AG20443 (cell line): ENCODE measurements at regions not wholly inside any gene's neighbourhood (a gene's known extent, or its start where the extent isn't known, plus 50 kb on each side); places are given as distances from the start of the nearest gene placed in this dataset.
"Not testable (repeated sequence)": the region's sequence is repeated elsewhere in the genome, so short reads cannot be mapped to it uniquely, and the experiment has no call there.

Experiments
- DNase-seq: peaks from one replicate; pipeline ENCODE4 v3.0.0; 2012; ENCODE audit warnings: low spot score, mixed read lengths

DNA sequence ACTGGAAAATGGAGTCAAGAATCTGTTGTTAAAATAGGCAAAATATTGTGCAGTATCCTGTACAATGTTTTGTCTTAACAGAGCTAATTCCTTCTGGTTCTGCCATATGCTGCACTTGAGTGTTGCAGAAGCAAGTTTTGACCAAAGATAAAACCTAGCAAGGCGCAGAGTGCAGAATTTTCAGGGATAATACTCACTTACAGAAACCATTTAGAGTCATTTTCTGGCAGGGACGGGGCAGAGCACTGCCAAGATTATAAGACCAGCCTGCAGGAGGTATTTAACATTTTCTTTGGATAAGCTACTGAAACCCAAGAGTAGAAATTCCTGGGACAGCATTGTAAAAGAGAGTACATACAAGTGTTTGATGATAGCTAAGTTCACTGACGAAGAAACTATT, 159.5 kb upstream of the EDNRB start:
- no peak for DNase-seq

DNA sequence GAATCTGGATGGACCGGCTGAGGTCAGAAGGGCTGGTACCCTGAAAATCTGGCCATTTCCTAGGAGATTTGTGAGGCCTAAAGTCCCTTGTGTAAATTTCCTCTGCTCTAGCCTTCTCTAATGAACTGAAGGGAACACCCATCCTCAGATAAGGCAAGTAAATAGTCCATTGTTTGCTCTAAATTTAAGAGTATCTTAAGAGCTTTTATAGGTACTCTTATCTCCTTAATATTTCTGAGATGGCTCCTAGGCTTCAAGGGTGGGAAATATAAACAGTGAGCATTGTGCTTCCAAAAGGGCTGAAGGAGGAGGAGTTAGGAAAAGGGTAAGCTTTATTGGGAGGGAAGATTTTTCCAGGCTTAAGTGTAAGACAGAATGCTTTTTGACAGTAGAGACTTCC, 148.7 kb upstream of the EDNRB start:
- DNase-seq = no peak

DNA sequence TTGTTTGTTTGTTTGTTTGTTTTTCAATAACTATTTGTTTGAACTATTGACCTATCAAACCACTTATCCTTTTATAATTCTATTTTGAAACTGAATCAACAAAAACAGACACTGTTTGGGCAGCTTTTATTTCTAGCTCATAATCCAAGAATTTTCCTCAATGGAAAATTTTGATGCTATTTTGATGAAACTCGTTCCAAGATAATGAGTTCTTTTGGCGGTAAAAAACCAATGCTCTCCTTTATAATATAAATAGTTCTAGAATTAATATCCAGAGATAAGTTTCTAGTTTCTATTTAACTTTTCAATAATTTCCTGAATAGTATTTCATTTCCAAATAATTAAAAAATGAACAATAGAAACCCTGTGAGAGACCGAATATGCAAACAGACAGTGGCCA, 146.5 kb upstream of the EDNRB start:
- DNase-seq = no peak

DNA sequence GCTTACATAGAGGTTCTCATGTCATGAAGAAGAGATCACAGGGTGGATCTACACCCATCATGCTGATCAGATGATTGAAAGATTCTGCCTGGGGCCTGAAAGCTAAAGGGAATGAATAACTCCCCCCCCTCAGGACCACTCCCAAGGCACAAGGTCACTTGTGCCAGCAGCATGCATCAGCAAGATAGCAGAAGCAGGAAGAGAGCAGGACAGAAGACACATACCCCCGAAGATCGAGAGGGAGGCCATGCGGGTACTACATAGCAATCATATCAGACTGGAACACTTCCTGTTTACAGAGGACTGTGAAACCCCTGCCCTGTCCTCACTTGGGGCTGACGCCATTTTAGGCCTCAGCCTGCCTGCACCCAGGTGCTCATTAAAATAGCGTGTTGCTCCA, 143.2 kb upstream of the EDNRB start:
- DNase-seq = no peak

DNA sequence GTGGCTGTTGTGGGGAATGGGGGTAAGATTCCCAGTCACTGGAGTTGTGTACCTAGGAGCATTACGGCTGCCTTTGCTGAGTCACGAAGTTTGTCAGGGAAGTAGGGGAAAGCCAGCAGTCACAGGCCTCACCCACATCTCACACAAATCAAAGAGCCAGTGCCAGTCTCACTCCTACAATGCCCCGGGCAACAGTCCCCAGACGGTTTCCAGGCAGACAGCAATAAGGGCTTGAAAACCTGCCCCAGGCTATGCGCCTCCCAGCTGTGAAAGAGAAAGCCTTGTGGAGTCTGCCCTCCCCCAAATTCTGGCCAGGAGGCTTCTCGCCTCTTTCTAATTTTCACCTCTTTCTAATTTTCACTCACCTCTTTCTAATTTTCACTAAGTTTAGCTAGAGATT, 142.3 kb upstream of the EDNRB start:
- DNase-seq = no peak

DNA sequence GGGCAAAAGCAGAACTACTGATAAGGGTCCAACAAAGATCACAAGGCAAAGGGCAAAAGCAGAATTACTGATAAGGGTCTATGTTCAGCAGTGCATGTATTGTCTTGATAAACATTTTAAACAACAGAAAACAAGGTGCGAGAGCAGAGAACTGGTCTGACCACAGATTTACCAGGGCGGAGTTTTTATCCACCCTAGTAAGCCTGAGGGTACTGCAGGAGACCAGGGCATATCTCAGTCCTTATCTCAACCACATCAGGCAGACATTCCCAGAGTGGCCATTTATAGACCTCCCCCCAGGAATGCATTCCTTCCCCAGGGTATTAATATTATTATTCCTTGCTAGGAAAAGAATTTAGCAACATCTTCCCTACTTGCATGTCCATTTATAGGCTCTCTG, 138.2 kb upstream of the EDNRB start:
- DNase-seq = not testable (repeated sequence)

DNA sequence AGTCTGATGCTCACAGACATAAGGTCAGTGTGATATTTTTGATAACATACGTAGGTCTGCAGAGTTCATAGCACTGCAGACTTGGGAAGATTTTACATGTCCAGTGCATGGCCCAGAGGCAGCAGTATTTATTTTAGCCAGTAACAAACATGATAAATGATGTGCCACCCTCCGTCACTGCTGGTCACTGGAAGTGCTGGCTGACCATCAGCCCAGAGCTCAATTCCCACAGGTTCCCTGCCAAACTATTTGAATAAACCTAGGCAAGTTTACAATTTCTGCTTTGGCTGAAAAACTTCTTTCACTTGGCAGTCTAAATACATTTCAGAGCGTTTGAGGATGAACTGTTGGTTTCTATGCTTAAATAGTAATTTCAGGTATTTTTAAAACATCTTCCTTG, 135.5 kb upstream of the EDNRB start:
- no peak for DNase-seq

DNA sequence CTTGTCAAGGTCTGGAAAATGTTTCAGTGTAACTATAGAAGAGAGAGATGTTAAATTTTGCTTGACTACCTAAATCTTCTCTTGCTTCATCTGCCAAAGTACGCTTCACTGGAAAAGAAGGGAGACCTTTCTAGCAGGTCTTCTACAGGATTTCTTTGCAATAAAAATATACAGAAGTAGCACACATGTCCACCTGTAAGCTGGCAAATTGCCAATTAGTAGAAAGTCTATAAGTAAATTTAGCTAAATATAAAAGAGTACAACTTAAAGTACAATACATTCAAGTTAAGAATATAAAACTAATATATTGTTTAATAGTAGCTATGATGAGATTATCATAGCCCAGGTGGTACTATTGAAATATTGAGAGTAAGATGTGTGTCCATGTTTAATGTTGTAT, 128.5 kb upstream of the EDNRB start:
- DNase-seq = no peak

DNA sequence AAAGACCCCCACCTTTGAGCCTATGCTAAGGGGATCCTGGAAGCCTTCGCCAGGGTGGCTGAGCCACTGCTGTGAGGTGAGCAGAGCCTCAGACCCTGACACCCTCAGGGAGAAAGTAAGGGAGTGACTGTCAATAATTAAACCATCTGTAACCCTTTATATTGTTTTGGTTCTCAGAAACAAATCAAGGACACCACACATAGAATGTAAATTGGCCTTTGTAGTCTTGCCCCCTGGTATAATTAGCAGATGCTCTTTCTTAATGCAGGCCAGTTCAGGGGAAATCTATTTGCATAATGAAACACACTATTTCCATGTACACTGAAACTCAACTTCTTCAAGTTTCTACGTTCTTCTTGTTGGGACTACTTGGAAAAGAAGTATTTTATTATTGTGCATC, 127.7 kb upstream of the EDNRB start:
- DNase-seq = no peak

DNA sequence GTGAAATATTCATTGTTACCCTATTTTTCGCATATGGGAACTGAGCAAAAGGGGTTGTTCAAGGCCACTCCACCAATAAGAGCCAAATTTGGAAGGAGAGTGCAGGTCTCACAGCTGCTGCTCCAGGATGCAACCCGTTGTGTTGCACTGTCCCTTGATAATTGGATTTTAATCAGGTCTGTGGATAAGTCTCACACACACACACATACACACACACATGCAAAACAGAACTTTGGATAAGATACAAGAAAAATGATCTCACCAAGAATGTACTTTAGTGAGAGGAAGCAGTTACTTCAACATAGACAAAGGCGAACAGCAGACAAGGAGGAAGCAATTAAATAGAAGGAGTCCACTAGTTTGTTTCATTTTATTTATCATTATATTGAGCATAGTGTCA, 127.3 kb upstream of the EDNRB start:
- no peak for DNase-seq

DNA sequence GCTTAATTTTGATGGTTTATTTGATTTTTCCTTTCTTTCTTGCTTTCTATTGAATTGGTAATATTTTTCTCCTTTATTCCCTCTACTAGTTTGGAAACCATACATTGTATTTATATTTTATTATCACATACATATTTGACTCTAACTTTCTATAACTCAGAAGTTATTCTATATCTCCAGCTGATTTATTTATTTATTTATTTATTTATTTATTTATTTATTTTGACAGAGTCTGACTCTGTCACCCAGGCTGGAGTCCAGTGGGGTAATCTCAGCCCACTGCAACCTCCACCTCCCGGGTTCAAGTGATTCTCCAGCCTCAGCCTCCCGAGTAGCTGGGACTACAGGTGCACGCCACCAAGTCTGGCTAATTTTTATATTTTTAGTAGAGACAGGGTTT, 122.7 kb upstream of the EDNRB start:
- not testable (repeated sequence) for DNase-seq

DNA sequence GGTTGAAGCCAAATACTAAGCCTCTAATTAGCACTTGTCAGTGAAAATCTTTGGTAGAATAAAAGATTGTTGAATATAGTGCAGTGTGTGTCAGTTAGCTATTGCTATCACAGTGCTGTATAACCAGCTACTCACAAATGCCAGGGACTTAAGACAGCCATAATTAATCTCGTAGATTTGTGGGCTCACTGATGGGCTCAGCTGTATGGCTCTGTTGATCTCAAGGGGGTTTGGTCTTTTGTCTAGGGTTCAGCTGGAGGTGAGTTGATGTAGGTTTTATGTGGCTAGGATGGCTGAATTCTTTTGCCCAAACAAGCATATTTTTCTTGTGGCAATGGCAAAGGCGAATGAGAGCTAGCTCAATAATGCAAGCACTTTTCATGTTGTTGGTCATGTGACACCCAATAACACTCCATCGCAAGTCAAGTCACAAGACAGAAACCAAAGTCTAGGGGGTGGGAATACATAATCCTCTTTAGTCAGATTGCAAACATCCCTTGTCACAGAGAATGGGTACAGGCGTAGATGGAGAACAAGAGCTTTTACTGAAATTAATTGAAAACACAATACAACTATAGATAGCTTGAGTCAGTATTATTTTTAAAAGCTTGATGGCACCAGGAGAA, 121.7 kb upstream of the EDNRB start:
- DNase-seq = no peak

DNA sequence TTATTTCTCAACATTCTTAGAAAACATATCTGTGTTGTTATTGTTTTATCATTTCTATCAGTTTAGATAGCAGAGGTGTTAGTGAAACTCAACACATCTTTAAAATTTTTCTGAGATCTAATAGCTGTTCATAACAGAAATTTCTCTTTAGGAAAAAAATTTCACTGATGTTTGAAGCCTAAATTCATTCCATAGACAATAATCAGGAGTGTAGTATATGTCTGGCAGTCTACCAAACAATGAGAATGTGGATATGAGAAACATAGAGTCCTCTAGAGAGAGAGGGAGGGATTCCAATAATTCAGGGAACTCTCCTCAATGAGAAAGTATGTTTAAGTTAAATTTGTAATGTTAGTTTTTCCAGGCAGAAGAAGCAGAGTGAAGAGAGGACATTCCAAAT, 118.2 kb upstream of the EDNRB start:
- DNase-seq = no peak

DNA sequence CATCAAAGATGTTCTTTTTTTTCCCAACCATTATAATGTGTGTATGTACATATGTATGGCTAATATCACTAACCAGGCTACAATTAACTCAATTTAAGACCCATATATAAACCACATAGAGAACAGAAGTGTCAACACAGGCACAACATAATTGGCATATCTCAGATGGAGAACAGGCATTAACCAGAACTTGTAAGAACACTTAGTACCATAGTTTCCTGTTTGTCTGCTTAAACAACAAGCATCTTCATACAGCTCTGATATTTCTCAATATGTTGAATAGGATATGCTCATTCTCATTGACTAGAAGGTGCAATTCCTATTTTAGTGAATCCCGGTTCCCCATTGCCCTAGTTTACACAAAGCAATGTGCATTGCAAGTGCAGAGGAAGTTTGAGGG, 116.9 kb upstream of the EDNRB start:
- DNase-seq = no peak

DNA sequence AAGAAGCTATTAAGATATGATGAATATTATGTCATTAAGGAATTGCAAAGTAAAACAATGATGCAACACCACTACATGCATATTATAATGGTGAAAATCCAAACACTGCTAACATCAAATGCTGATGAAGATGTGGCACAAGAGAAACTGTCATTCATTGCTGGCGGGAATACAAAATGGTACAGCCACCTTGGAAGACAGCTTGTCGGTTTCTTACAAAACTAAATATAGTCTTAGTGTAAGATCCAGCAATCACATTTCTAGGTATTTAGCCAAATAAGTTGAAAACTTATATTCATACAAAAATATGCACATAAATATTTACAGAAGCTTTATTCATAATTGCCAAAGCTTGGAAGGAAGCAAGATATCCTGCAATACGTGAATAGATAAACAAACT, 114.9 kb upstream of the EDNRB start:
- DNase-seq = no peak

DNA sequence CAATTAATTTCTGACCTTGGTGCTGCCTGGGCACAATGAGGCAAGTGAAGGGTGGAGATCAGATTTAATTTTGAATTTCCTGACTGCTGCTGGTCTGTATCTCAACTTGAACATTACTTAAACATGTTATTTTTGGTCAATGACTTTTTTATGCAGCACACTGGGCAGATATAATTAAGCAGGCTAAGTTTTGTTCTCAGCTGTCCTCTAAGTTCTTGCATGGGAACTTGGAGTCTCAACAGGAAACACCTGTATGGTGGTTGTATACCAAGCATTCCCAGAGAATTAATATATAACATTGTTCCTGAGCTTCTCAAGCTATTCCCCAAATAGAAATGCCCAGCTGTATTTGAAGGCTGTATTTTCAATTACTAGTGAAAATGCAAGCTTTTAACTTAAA, 113.5 kb upstream of the EDNRB start:
- no peak for DNase-seq

DNA sequence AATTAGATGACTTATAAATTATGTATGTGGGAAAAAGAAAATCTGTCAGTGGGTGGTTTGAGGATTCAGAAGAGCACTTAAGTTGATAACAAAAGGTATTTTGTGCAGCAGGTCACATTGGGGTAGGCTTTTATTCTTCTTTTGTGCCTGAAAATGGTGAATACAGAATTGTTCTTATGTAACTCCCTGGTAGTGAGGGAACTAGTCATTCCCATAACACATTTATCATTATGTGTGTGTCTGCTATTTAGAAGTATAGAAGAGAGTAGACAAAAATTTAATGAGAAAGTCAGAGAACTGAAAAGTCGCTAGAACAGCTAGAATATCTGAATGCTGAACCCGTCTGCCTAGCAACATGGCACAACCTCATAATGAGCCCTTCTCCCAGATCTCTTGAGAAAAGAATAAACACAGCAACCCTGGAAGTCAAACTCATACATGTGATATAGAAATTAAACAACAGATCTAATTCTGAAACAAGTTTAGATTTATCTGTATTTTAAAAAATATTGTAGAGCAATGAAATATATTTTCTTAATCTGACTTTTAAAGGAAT, 111.8 kb upstream of the EDNRB start:
- DNase-seq = no peak

DNA sequence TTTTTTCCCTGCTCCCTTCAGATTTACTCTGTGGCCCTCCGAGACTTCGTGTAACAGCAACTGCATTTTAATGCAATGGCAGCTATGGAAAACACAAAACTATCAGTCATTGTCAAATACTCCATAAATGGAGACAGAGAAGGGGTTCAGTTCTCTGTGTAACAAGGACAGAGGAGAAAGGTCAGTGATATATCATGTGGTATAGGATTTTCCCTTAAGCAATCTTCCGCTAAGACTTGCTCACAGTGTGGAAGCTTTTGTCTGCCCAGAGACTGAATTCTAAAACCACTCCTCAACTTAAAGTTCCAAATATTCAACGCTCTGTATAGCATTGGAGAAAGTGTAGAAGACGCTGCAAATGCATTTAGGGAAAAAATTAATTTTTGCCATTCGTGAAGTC, 111.3 kb upstream of the EDNRB start:
- no peak for DNase-seq

DNA sequence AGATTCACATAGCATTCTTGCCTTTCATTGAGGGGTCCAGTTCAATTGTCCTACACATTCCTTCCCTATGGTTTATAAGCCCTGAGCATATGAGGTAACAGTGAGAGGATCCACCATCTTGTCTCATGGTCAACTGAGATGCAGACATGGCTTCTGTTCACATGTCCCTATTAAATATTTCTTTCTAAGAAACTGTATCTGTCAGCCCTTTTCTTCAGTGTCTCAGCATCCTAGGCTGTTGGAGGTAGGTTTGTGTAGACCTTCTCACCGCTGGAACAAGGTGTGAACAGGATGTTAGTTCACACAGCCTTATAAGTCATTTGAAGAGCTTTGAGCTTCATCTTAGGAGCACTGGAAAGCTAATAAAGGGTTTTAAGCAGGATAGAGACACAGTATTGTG, 110.3 kb upstream of the EDNRB start:
- DNase-seq = no peak

DNA sequence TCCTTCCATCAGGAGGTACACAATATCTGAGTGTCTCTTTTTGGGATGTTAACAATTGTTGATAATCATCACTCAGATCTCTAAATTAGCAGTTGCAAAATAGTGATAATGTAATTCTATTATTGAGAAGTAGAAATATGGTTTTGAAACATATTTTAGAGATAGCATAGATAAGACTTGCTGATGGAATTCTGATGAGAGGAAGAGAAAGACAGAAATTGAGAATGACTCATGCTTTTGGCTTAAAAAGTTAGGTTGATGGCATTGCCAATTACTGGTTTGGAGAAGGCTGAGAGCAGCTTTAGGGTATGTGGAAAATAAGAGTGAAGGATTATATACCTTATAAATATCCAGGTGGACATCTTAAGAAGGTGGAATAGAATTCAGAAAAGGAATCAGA, 106.4 kb upstream of the EDNRB start:
- no peak for DNase-seq

DNA sequence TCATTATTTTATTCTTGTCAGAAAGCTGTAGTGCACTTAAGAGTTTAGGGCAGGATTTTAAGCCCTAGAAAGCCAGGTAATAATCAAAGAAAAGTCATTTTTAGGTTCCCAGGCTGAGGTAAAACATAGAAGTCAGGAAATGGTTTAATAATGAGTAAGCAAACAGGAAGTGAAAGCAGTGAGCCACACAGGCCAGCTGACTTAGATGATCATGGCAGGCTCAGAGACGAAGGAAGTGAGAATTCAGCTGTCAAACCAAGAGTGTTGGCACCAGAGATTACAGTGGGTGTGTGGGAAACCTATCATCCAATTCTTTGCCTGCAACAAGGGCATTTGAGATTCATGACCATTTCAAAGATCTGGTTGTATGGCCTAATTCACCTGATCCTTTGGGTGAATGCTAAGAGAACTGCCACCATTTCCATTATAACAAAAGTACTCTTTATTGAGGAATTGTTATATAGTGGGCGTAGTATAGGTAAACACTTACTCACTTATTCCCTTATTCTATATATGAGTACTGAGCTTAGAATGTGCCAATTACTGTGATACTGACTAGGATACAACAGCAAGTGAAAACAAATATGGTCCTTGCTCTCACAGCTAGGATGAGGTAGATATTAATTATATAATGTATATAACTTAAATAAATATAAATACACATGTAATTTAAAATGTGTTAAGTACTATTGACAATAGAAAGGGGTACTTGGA, 103.7 kb upstream of the EDNRB start:
- DNase-seq = peak; percentile 12

DNA sequence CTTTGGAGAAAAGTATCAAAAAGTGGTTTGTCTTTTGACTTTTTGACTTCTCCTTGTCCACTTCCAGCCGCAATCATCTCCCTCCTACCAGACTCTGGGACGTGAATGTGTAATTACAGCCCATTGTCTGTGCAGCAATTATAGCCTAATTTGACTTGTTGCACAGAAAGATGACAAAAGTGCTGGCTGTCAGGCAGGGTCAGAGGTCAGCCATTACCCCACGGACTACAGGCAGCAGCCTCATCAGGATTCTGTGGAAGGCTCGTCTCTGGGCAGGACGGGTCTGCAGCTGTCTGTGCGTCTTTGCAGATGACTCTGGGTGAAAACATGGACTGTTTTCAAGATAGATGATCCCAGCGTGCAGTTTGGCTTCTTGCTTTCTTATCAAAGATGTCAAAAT, 102.2 kb upstream of the EDNRB start:
- DNase-seq = no peak

DNA sequence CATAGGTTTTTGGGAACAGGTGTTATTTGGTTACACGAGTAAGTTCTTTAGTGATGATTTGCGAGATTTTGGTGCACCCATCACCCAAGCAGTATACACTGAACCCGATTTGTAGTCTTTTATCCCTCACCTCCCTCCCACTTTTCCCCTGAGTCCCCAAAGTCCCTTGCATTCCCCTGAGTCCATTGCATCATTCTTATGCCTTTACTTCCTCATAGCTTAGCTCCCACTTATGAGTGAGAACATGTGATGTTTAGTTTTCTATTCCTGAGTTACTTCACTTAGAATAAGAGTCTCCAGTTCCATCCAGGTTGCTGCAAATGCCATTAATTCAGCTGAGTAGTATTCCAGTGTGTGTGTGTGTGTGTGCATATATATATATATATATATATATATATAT, 97.2 kb upstream of the EDNRB start:
- DNase-seq = no peak

DNA sequence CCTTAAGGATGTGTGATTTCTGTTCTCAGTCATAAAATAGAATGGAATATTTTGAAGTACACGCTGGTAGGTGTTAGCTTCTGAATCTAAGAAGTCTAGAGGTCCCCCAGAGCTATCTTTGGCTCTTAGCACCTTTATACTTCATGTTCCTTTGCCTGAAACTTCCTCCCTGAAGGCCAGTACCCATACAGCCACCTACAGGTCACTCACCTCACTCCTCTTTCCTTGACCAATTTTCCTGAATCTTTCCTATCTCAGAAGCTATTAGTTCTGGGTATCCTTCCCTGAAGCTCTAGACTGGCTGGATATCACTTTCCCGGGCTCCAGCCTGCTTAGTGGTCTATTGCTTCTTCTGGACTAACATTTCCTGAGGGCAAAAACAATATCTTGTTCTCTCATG, 93.4 kb upstream of the EDNRB start:
- DNase-seq = no peak
